ENCODE measurements at regions not wholly inside any gene's neighbourhood (a gene's known extent, or its start where the extent isn't known, plus 50 kb on each side); places are given as distances from the start of the nearest gene placed in this dataset.

- no peak overlapping the region for H3K4me3 ChIP-seq (ENCODE audit: low read length in 3 of 3)
- DNase-seq (no peak), FAIRE-seq (no peak)
- H3K27ac ChIP-seq (ENCODE audit: low read depth in 2 of 2, low read length in 2 of 2) = no peak overlapping the region
- H3K9me3 ChIP-seq (ENCODE audit: control insufficient read depth in 2 of 3, insufficient read depth in 1 of 3, low read length in 3 of 3) = no peaks in the 10 kb centered on the region
- intact Hi-C loops (cut with DNase I) = no loop called here
- no peaks in the 10 kb centered on the region for H3K36me3 ChIP-seq (ENCODE audit: control insufficient read depth in 2 of 3, insufficient read depth in 3 of 3, low read length in 3 of 3)
- no peaks in the 10 kb centered on the region for H3K27me3 ChIP-seq (ENCODE audit: control insufficient read depth, insufficient read depth, low read length)
- no peak overlapping the region for H3K9ac ChIP-seq (ENCODE audit: low read length in 3 of 3)
- TF ChIP-seq CTCF (IDR thresholded peaks at IDR 0.05; ENCODE audit: borderline replicate concordance, extremely low read depth, insufficient read depth) = no peak
- H3K4me1 ChIP-seq (ENCODE audit: control insufficient read depth in 2 of 3, insufficient read depth in 2 of 3, low read depth in 1 of 3, low read length in 3 of 3) = no peaks in the 10 kb centered on the region
Measured at GRCh38 chr4:31573554-31573953, 853.4 kb downstream of the PCDH7 start.

- no peaks in the 10 kb centered on the region for H3K36me3 ChIP-seq (ENCODE audit: control insufficient read depth in 2 of 3, insufficient read depth in 3 of 3, low read length in 3 of 3)
Measured at GRCh38 chr4:31575504-31575903, 855.3 kb downstream of the PCDH7 start.

GRCh38 chr4:31580843-31581242 is 860.7 kb downstream of the PCDH7 start:
- FAIRE-seq (no peak), DNase-seq (no peak)
- Histone ChIP-seq H3K27ac (ENCODE audit: low read depth in 2 of 2, low read length in 2 of 2) (no peak overlapping the region), H3K9ac (ENCODE audit: low read length in 3 of 3) (no peak overlapping the region), H3K4me3 (ENCODE audit: low read length in 3 of 3) (no peak overlapping the region), H3K9me3 (ENCODE audit: control insufficient read depth in 2 of 3, insufficient read depth in 1 of 3, low read length in 3 of 3) (no peaks in the 10 kb centered on the region), H3K36me3 (ENCODE audit: control insufficient read depth in 2 of 3, insufficient read depth in 3 of 3, low read length in 3 of 3) (no peaks in the 10 kb centered on the region), H3K4me1 (ENCODE audit: control insufficient read depth in 2 of 3, insufficient read depth in 2 of 3, low read depth in 1 of 3, low read length in 3 of 3) (no peaks in the 10 kb centered on the region), H3K27me3 (ENCODE audit: control insufficient read depth, insufficient read depth, low read length) (no peaks in the 10 kb centered on the region)
- TF ChIP-seq CTCF (IDR thresholded peaks at IDR 0.05; ENCODE audit: borderline replicate concordance, extremely low read depth, insufficient read depth) = no peak
- intact Hi-C loops (cut with DNase I) = no loop called here

More at GRCh38 chr4:31575504-31575903, 855.3 kb downstream of the PCDH7 start:
- Histone ChIP-seq H3K27me3 (ENCODE audit: control insufficient read depth, insufficient read depth, low read length) (no peaks in the 10 kb centered on the region), H3K9me3 (ENCODE audit: control insufficient read depth in 2 of 3, insufficient read depth in 1 of 3, low read length in 3 of 3) (no peaks in the 10 kb centered on the region), H3K27ac (ENCODE audit: low read depth in 2 of 2, low read length in 2 of 2) (no peak overlapping the region), H3K4me1 (ENCODE audit: control insufficient read depth in 2 of 3, insufficient read depth in 2 of 3, low read depth in 1 of 3, low read length in 3 of 3) (no peaks in the 10 kb centered on the region), H3K9ac (ENCODE audit: low read length in 3 of 3) (no peak overlapping the region), H3K4me3 (ENCODE audit: low read length in 3 of 3) (no peak overlapping the region)
- FAIRE-seq (no peak), DNase-seq (no peak)
- intact Hi-C loops (cut with DNase I) = no loop called here
- no peak for TF ChIP-seq CTCF (IDR thresholded peaks at IDR 0.05; ENCODE audit: borderline replicate concordance, extremely low read depth, insufficient read depth)

GRCh38 chr4:31585503-31585902 is 865.3 kb downstream of the PCDH7 start:
- Histone ChIP-seq H3K36me3 (ENCODE audit: control insufficient read depth in 2 of 3, insufficient read depth in 3 of 3, low read length in 3 of 3) (no peaks in the 10 kb centered on the region), H3K27me3 (ENCODE audit: control insufficient read depth, insufficient read depth, low read length) (no peaks in the 10 kb centered on the region), H3K9me3 (ENCODE audit: control insufficient read depth in 2 of 3, insufficient read depth in 1 of 3, low read length in 3 of 3) (no peaks in the 10 kb centered on the region), H3K27ac (ENCODE audit: low read depth in 2 of 2, low read length in 2 of 2) (no peak overlapping the region), H3K9ac (ENCODE audit: low read length in 3 of 3) (no peak overlapping the region), H3K4me1 (ENCODE audit: control insufficient read depth in 2 of 3, insufficient read depth in 2 of 3, low read depth in 1 of 3, low read length in 3 of 3) (no peaks in the 10 kb centered on the region), H3K4me3 (ENCODE audit: low read length in 3 of 3) (no peak overlapping the region)
- intact Hi-C loops (cut with DNase I) = no loop called here
- no peak for TF ChIP-seq CTCF (IDR thresholded peaks at IDR 0.05; ENCODE audit: borderline replicate concordance, extremely low read depth, insufficient read depth)
- FAIRE-seq = no peak
- no peak for DNase-seq

Data from kidney (tissue), 13 donors.